Esophagus squamous epithelium (tissue), 4 donors: ENCODE measurements at regions not wholly inside any gene's neighbourhood (a gene's known extent, or its start where the extent isn't known, plus 50 kb on each side); places are given as distances from the start of the nearest gene placed in this dataset.

Source experiments
- CTCF ChIP-seq, 6 experiments: fragments of 450-650 bp in 4 of 6; fragments of 200-600 bp in 2 of 6; sonication (generic) in 2 of 6; IDR thresholded peaks; one replicate each; pipeline ENCODE4 v1.5.1; 2016 to 2019; ENCODE audit warnings: antibody characterized with exemption in 6 of 6, mild to moderate bottlenecking in 4 of 6, moderate library complexity in 4 of 6
- POLR2A ChIP-seq, 4 donors: fragments of 450-650 bp; IDR thresholded peaks; one replicate each; pipeline ENCODE4 v1.6.1; 2017; ENCODE audit warnings: antibody characterized with exemption in 4 of 4, mild to moderate bottlenecking in 4 of 4, moderate library complexity in 3 of 4

DNA sequence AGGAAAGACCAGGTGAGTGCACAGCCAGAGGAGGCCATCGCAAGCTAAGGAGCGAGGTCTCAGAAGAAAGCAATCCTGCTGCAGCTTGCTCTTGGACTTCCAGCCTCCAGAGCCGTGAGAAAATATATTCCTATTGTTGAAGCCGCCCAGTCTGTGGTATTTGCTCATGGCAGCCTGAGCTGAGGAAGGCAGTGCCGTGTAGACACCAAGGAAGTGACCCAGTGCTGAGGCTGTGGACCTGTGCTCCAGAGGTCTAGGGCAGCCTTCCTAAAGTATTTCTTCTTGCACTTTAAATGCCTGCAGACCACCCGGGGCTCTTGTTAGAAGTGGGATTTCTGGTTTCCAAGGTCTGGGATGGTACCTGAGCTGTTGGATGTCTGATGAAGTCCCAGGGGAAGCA, 158.5 kb upstream of the KL start:
- TF ChIP-seq CTCF (IDR thresholded peaks at IDR 0.05): no peak
- TF ChIP-seq POLR2A (IDR thresholded peaks at IDR 0.05): no peak
